ENCODE measurements at regions not wholly inside any gene's neighbourhood (a gene's known extent, or its start where the extent isn't known, plus 50 kb on each side); places are given as distances from the start of the nearest gene placed in this dataset.

DNA sequence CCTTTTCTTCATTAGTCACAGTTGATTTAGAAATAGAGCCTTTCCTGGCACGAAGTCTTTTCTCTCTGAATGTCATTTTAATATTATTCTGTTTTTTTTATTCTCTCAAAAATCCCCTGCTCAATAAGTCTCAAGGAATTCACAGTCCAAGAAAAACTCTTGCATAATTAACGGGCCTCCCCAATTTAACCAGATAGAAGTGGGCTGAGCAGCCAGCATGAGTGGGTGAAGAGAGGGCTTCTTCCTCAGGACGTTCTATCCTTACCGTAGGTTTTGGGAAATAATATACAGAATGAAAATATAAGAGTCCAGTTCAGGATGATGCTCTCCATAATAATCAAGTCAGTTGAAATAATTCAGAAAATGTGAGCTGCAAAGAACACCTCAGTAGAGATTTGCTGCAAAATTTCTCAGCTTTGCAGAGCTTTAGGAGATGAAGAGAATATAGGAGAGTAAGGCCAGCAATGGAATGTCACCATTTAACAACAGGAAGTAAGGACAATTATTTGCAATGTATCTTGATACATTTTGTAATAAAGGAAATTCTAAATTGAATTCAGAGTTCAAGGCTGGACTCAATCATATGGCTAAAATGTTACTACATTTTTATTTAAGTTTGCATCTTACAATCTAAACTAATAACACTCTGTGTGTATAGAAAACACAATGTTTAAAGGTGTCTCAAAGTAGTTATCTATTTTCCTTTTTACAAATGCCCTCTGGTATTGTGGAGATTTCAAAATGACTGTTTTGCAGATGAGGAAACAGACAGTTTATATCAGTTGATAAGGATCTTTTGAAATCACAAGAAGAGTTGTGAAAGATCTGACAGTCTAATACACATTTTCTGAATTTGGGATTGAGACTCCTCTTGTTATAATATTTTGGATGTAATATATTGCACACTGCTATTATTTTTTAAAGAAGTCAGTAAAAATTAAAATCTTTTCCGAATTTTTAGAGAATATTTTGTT lies 1724.1 kb upstream of the SEL1L start:
- H3K27ac ChIP-seq (ENCODE audit: insufficient read depth, low read depth, low read length): no peak overlapping the region
- FAIRE-seq: no peak
- POLR2A ChIA-PET: no interaction called here
- no TSS peak for BruUV-seq (replicated peaks)
- dilution Hi-C loops (cut with MboI; ENCODE audit: extremely low pct_ligation_motif_present, low sequenced_read_pairs) (no loop called here), intact Hi-C loops (cut with micrococcal nuclease) (no loop called here)
- CTCF ChIA-PET: no interaction called here
- no peaks in the 10 kb centered on the region for H4K20me1 ChIP-seq (replicated peaks; ENCODE audit: control insufficient read depth, extremely low read depth, insufficient read depth, low read length)
- H3K4me3 ChIP-seq (replicated peaks in 1 of 3; ENCODE audit: insufficient read depth in 1 of 3, low read depth in 1 of 3, low read length in 3 of 3): no peak overlapping the region
- H3K4me1 ChIP-seq (ENCODE audit: control insufficient read depth, extremely low read depth, insufficient read depth, low read length): no peaks in the 10 kb centered on the region
- H3K9ac ChIP-seq (replicated peaks; ENCODE audit: extremely low read depth, insufficient read depth, low read length): no peak overlapping the region
- no peaks in the 10 kb centered on the region for H3K9me3 ChIP-seq (replicated peaks; ENCODE audit: control insufficient read depth, insufficient read depth, low read length)
- H3K79me2 ChIP-seq (ENCODE audit: control insufficient read depth, insufficient read depth, low read length): no peaks in the 10 kb centered on the region
- H2AFZ ChIP-seq (ENCODE audit: low read depth, low read length): no peak overlapping the region
- TF ChIP-seq POLR2A (IDR thresholded peaks at IDR 0.05; ENCODE audit: low read depth, low read length): no peak
- TF ChIP-seq, protein P1, sequence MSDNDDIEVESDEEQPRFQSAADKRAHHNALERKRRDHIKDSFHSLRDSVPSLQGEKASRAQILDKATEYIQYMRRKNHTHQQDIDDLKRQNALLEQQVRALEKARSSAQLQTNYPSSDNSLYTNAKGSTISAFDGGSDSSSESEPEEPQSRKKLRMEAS (IDR thresholded peaks at IDR 0.05; ENCODE audit: insufficient read depth, insufficient read length): no peak
- TF ChIP-seq JUN (IDR thresholded peaks at IDR 0.05; ENCODE audit: borderline replicate concordance, insufficient read depth, insufficient read length, low read depth): no peak
- TF ChIP-seq POLR2AphosphoS5 (IDR thresholded peaks at IDR 0.05; ENCODE audit: insufficient read depth, low read depth, low read length): no peak
- no peak for TF ChIP-seq GATA2 (IDR thresholded peaks at IDR 0.05; ENCODE audit: insufficient read depth, insufficient read length, low read depth, low read length)
- TF ChIP-seq, protein P2, sequence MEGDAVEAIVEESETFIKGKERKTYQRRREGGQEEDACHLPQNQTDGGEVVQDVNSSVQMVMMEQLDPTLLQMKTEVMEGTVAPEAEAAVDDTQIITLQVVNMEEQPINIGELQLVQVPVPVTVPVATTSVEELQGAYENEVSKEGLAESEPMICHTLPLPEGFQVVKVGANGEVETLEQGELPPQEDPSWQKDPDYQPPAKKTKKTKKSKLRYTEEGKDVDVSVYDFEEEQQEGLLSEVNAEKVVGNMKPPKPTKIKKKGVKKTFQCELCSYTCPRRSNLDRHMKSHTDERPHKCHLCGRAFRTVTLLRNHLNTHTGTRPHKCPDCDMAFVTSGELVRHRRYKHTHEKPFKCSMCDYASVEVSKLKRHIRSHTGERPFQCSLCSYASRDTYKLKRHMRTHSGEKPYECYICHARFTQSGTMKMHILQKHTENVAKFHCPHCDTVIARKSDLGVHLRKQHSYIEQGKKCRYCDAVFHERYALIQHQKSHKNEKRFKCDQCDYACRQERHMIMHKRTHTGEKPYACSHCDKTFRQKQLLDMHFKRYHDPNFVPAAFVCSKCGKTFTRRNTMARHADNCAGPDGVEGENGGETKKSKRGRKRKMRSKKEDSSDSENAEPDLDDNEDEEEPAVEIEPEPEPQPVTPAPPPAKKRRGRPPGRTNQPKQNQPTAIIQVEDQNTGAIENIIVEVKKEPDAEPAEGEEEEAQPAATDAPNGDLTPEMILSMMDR (IDR thresholded peaks at IDR 0.05; ENCODE audit: extremely low read depth in 1 of 2, insufficient read depth in 1 of 2, low read depth in 1 of 2, low read length in 2 of 2): no peak
- no peak for TF ChIP-seq MYC (IDR thresholded peaks at IDR 0.05; ENCODE audit: low read depth, low read length)
- no peak for TF ChIP-seq EZH2 (IDR thresholded peaks at IDR 0.05; ENCODE audit: borderline replicate concordance, low read depth, low read length, severe bottlenecking)
- TF ChIP-seq FOS (IDR thresholded peaks at IDR 0.05; ENCODE audit: borderline replicate concordance, insufficient read depth, low read length): no peak
- H3K4me2 ChIP-seq (ENCODE audit: insufficient read depth, low read length): no peak overlapping the region
- no peaks in the 10 kb centered on the region for H3K36me3 ChIP-seq (ENCODE audit: control insufficient read depth in 2 of 2, extremely low read depth in 1 of 2, insufficient read depth in 2 of 2, low read length in 2 of 2)
- no peaks in the 10 kb centered on the region for H3K27me3 ChIP-seq (ENCODE audit: control insufficient read depth in 2 of 2, insufficient read depth in 2 of 2, low read length in 2 of 2)
- no peaks in the 10 kb centered on the region for H3K9me1 ChIP-seq (replicated peaks; ENCODE audit: control insufficient read depth, extremely low read depth, insufficient read depth, low read length)
- no peak for DNase-seq (ENCODE audit: low read depth, low spot score)
